RPMI8226 (cell line): ENCODE measurements at regions not wholly inside any gene's neighbourhood (a gene's known extent, or its start where the extent isn't known, plus 50 kb on each side); places are given as distances from the start of the nearest gene placed in this dataset.
A peak's percentile ranks its signal among the peaks of the same experiment; 100 is the strongest.

Experiments used
- DNase-seq: peaks from one replicate; pipeline ENCODE4 v3.0.0-alpha.2; 2015

DNA sequence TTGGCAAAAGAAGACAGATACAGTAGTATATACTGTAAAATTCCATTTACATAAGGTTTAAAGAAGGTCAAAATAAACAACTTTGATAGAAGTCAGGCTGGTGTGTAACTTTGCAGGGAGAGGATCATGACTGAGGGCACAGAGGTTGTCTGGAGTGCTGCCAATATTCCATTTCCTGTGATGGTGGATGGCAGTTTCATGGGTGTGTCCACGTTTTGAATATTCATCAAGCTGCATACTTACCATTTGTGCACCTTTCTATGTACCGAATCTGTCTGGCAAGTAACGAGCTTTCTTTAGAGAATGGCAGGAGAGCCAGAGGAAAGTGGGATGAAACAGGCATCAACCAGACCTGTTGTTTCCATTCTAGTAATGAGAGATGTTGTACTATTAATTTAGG is 420.5 kb upstream of the HTR2A start:
- DNase-seq, result peak; percentile 23

DNA sequence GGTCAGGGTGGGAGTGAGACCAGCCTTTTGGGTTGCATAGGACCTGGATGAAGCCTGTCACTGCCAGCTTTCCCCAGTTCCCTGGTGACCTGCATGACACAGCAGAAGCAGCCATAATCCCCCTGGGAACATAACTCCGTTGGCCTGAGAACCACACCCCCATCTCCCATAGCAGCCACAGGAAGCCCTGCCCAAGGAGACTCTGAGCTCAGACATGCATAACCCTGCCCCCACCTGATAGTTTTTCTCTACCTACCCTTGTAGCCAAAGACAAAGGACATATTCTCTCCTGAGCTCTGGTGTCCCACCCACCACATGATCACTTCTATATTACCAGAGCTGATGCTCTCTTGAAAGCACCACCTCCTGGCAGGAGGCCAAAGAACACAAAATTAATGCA is 413.5 kb upstream of the HTR2A start:
- DNase-seq, result no peak

DNA sequence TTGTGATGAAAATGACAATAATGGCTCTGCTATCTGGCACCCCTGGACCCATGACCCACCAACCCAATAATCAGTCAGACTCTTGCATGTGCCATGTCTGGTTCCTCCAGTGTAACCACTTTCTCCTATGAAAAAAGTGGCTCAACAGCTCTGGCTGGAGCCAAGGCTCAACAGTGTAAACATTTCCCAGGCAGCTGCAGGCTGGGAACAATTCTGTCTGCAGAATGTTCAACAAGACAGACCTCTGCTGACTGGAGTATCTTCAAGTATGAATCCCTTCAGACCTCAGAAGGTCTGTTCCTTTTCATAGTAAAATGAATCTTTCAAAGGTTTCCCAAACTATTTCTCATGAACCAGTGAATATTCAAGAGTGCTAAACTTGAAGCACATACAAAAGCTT is 410.1 kb upstream of the HTR2A start:
- no peak for DNase-seq

DNA sequence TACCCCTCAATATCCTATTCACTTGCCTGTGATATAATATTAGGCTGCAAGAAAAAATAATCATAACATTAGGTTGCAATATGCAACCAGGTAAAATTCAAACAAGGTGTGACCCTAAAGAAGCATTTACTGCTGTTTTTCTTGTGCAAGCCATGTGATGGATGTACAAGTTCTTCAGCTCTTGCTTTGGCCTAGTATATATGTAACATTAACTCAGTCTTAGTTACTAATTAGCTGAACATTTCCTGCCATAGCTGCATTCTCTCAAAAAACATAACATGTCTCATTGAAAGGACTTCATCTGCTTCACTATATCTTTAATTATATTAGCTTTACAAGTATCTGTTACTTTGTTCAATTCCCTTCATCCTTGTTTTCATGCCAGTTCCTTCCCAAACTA is 406.8 kb upstream of the HTR2A start:
- no peak for DNase-seq

DNA sequence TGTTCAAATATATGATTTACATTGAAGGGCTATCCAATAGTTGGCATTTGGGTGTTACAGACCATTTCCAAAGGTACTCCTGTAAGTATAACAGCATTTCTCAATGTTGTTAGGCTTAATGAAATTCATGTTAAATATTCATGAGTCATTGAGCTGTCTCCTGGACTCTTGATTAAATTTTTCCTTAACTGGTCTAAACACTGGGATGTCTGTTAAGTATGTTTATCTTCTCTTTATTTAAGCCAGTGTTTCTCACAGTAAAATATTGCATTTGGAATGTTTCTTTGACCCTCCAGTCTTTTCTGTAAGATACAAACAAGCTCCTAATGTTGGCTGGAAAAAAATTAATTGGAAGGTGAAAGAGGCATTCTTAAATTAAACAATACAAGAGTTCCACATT is 402.5 kb upstream of the HTR2A start:
- DNase-seq, result no peak

DNA sequence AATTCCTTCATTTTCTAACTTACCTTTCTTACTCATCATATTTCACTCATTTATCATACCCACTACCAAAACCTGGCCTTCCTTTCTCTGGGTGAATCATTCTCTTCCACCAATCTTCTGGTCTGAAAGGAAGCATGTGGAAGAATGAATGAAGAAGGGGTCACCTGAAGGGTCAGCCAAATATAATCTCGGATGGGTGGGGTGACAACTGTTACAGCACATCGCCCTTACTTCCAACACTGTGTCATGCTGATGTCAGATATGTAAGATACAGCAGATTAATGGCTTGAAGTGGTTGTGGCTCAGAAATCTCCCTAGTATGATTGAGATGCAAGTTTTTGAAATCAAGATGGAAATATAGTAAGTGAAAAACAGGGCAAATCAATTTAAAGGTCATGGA is 401.7 kb upstream of the HTR2A start:
- no peak for DNase-seq

DNA sequence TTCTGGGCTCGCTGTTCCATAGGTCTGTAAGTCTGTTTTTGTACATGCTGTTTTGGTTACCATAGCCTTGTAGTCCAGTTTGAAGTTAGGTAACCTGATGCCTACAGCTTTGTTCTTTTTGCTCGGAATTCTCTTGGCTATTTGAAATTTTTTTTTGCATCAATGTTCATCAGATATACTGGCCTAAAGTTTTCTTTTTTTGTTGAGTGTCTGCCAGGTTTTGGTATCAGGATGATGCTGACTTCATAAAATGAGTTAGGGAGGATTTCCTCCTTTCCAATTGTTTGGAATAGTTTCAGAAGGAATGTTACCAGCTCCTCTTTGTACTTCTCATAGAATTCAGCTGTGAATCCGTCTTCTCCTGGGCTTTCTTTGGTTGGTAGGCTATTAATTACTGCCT is 397.8 kb upstream of the HTR2A start:
- no peak for DNase-seq

DNA sequence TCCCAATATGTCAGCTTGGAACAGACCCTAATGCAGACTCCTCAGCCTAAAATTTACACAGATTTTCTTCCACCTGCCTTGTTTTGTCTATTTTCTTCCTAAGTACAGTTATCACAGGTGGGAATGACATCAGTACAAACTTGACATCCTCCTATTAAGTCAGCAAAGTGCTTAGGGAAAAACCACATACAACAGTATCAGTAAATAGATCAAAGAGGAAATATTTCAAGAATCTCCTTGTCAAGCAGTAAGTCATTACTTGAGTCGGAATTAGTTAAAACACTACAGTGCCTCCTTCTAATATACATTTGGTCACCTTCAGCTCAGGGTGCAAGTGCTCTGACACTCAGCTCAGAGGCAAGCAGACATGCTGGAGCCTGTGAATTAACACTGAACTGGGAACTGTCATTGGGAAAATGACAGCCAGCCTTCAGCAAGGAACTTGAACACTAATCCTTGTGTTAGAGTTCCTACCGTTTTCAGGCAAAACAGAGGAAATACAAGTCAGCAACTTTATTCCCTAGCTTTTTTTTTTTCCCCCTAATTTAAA is 394.3 kb upstream of the HTR2A start:
- DNase-seq, result no peak

DNA sequence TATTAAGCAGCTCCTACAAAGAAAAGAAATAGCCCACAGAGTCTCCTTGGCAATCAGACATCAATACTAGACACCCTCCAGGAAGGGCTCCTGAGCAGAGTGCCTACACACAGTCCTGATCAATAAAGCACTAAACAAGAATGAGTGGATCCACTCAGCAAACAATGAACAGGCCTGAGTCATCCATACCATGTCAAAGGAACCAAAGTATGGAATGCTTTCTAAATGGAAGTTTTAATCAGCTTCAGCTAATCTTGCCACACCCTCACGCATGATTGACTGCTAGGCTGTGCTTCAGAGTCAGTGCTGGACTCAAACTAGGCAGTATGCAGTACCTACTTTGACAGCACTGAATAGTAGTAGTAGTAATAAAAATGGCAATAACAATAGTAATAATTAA is 392.7 kb upstream of the HTR2A start:
- no peak for DNase-seq

DNA sequence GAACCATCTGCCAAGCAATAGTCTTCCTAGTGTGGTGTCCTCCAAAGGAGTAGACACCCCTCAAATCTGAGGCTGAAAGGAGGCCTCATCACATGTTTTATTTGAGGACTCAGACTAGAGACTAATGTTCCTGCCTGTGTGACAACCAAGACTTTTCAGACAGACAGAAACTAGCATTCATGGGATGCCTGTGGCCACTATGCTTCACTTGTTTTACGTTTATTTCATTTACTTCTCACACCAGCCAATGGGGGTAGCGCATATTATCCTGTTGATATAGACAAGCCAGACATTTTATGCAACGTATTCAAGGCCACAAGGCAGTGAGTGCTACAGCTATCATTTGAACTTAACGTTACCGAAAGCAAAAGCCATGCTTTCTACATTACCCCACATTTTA is 391.7 kb upstream of the HTR2A start:
- no peak for DNase-seq

DNA sequence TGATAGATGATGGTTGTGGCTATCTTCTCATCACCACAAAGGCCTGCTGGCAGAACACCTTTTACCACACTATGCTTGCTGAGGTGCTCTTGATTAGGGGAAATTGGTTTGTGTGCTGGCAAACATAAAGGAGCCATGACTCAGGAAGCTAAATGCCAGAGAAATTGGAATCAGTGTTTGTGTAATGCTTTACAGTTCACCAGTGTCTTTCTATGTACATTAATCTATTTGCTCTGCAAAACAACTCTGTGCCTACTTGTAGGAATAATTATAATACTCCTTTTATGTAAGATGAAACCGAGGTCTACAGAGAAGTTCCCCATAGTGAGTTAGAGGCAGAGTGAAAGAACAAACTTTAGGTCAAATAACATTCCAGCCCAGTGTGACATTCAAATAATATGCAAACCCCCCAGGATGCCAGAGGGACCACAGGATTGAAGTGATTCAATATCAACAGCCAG is 390.5 kb upstream of the HTR2A start:
- no peak for DNase-seq

DNA sequence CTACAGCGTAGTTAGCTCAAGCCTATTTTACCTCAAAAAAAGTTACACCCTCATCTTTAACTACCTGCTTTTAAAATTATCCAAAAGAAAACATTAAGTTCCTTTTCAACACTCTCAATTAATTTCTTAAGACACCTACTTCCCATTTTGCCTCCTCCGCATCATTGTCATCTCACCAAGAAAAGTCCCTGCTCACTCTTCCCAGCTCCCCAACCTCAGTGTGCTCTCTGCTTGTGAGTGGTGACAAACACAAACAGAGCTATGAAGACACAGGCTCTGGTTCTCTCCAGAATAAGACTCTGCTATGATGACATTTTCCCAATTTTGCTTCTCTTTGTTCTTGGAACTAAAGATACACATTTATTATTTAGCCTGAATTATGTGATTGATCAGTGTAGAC is 385.1 kb upstream of the HTR2A start:
- no peak for DNase-seq

DNA sequence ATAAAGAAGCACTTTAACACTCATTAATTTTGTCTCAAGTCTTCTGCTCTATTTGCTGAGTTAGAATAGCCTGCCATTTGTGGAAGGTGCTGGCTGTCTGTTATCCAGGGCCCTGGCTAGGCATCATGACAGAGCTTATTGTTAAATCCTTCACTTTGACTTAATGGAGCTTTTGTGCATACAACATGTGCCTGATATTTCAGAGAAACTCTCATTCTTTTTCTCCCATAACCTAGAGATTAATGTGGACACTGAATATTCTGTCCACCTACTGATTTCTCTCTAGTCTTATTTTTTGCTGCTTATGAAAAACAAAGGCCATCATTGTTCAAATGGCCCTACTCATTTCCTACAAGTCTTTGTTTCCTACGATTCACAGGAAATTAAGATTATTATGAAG is 383.1 kb upstream of the HTR2A start:
- DNase-seq, result no peak

DNA sequence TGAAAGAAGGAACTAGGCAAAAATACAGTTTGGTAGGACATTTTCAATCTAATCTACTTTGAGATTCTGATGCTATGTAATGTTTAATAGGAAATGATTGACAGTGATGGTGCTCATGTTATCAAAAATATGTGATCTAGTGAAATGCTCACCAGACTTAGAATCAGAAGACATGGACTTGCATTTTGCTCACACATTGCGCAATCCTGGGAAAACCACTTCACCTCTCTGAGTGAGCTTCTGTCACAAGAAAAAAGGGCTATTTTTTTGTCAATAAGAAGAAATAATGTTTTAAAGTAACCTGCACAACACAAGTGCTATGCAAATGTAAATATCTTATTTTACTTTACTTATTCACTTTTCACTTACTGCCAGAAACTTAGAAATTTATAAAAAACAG is 380.9 kb upstream of the HTR2A start:
- DNase-seq, result no peak

DNA sequence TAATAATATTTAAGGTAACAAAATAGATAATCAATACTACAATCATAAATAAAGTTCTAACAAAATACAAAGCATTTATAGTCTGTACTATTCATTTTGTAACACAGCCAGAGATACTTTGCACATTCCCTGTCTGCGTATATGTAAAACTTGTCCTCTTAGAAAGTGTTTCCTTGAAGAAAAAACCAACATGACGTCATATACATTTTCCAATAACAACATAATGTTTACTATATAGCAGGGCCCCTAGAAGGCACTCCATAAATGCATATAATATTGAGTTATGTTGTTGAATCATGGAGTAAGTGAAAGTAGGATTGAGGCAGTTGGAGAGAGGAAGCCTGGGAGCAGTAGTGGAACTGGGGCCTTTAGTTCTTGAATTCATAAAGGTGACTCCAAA is 371.4 kb upstream of the HTR2A start:
- DNase-seq, result no peak

DNA sequence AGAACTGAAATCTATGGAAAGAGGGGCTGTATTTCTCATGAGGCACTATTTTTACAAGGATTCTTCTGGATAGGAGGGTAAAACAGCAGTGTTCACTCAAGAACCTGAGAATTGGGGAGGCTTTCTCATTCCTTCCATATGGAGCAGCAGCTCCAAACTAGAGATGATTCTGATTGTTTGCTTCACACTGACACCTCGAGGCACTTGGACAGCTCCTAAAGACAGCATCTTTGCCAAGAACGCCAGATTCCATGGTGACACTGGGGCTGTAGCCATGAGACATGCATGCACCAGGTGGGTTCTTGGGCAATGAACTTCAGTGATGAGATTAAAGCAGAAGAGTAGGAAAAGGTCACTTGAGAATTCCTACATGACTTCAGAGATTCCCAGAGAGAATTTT is 361.5 kb upstream of the HTR2A start:
- no peak for DNase-seq

DNA sequence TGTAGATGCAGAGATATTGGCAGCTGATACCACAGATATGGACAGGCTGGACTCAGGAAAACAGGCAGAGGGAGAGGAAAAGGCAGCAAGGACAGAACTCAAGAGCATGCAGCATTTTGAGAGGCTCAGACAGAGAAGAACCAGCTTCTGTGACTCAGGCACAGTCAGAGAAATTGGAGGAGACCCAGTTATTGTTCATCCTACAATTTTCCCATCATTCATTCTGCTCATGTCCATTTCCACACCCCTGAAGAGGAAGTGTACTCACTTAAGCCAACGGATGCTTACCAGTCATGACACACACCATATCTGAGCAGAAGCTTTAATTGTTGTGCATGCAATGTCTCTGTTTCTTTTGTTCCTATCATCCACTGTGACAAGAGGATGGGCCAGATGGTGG is 359.8 kb upstream of the HTR2A start:
- no peak for DNase-seq

DNA sequence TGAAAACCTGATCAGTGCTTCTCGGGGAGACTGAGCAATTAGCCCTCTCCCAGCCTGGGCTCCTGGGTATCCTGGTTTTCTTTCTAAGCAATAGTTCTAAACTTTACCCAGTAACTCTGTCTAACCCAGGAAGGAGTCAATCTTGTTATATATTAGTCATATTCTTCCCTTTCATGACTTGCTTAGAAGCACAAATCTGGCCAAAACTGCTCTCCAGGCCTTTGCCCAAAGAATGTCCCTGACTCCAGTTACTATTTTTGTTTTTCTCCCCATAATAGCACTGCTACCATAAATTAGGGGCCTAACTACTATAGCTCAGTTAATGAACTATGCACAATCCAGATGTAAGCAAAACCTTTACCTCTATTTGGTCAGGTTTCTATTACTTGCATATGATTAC is 355.8 kb upstream of the HTR2A start:
- DNase-seq, result no peak

DNA sequence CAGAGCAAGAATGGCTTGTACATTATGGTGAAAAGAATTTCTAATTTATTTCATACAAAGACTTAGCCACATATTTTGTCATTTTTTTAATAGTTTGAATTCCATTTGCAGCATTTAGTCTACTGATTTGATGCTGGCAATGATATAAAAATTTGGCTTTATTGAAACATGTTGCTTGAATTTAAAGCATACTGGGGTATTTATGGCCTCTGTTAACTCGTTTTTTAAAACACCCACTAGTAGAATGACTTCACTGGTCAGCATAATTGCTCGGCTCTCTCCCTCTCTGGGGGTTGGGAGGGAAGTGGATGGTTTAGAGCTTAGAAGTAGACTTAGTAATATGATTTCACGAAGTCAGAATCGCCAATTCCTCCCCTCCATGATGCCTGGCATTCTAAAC is 354.9 kb upstream of the HTR2A start:
- no peak for DNase-seq

DNA sequence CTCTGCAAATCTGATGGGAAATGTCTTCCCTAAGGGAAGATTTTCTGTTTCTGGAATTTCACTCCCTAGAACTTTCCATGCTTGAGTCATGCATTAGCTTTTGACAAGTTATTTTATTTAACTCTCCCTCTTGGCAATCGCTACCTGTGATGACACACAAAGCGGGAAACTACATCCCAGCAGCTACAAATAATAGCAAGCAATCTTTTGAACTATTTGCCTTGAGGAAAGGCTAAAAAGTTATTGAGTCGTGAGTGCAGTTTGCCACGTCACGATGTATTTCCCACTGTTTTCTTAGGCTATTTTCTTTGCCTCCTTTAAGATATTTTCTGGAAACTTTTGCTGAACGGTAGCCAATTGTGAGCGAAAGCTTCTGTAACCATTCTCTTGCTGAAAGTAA is 353.3 kb upstream of the HTR2A start:
- no peak for DNase-seq

DNA sequence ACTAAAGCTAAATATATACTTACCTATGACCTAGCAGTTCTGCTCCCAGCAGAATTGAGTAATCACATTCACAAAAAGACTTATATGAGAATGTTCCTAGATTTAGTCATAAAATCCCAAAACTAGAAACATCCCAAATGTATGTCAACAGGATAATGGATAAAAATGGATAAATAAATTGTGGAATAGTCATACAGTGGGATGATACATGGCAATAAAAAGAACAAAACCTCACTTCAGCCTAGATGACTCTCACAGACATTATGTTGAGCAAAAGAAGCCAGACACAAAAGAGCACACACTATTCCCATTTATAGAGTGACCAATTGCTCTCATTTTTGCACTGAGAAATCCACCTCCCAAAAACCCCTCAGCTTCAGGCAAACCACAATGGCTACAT is 352.4 kb upstream of the HTR2A start:
- no peak for DNase-seq

DNA sequence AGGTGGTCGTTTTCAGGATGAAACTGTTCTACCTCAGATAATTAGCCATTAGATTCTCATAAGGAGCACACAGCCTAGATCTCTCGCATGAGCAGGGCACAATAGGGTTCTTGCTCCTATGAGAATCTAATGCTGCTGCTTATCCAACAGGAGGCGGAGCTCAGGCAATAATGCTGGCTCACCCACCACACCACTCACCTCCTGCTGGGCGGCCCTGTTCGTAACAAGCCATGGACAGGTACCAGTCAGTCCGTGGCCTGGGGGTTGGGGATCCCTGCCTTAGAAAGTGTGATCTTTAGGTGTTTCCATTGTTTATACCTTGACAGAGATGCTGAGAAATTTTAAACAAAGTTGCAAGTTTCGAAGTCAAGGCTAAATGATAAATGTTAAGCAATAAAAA is 344.6 kb upstream of the HTR2A start:
- no peak for DNase-seq

DNA sequence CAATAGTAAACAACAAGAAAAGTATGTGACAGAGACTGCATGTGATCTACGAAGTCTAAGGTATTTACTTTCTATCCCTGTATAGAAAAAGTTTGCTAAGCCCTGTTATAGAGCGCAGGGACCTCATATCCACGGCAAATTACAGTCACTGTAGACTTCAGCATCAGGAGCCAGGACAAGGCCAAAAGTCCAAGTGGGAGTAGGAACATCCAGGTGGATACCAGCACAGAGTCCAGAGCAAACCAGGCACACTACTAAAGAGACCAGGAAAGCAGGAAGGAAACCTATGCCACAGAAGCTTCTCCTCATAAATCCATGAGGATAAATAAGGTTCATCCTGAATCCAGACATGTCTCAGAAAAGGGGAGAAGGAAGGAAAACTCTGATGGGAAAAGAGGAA is 342.2 kb upstream of the HTR2A start:
- no peak for DNase-seq

DNA sequence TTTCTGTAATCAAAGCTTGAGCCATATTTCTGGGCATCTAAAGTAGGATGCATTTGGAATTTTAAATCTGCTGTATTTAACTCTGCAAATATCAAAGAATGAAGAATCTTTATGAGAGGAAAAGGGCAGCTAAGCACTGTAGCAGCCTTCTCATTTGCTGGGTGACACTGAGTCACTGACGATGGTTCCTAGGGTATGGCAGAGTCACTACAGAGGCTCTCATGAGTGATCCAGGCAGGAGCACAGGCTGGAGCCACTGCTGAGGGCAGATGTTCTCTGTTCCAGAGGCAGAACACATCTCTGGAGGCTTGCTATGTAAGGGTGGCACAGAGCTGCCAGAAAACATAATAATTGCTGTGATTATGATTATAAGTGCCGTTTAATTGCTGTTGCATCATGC is 340.7 kb upstream of the HTR2A start:
- no peak for DNase-seq

DNA sequence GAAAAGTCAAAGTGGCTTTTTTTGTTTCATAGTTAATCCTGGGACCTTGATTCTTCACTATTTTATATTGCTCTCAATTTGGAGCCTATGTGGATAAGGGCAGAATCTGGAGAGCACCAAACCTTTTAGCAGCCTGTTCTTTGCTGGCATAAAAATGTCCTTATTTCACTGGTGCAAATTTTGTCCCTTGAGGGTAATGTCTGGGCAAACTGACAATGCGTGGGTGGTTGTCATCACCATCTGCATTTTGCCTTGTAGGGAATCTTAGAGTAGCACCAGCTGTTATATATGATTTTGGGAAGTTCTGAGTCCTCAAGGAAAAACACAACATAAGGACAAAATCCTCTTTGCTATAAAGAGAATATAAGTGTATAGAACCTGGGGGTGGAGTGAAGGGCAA is 336.9 kb upstream of the HTR2A start:
- no peak for DNase-seq

DNA sequence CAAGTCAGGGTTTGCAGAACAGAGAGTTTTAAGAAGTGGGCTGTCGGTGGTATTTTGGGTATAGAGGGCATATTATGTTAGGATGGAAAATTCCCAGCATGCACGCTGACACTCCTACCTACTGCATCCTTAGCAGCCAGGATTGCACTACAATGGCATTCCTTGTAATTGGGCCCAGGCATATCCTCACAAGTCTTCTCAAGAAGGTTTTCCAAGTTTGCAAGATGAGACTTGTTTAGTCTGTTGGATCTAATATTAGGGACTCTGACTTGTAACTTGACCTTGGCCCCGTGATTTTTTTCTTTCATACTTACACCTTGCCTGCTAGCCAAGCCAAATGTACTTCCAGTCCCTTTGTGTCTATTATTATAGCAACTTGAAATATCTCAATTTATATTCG is 335.7 kb upstream of the HTR2A start:
- no peak for DNase-seq
